ENCODE measurements at regions not wholly inside any gene's neighbourhood (a gene's known extent, or its start where the extent isn't known, plus 50 kb on each side); places are given as distances from the start of the nearest gene placed in this dataset.

DNA sequence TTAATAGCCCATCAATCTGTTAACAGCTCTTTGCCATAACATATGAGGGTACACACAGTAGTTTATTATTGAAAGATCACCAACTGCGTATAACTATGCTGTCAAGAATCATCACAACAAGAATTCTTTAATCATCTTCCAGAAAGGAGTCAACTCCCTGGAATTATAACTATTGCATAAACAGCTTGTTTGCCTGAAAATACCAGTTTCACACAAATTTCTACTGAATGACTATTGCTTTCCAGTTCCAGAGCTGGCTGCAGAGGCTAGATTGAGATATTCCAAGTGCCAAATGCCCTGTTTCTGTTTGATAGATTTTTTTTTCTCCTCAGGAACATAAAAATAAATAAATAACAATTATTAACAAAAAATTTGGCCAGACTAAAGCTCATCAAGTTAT lies 444.7 kb downstream of the TLE1 start (continued):
- TF ChIP-seq, protein P1, sequence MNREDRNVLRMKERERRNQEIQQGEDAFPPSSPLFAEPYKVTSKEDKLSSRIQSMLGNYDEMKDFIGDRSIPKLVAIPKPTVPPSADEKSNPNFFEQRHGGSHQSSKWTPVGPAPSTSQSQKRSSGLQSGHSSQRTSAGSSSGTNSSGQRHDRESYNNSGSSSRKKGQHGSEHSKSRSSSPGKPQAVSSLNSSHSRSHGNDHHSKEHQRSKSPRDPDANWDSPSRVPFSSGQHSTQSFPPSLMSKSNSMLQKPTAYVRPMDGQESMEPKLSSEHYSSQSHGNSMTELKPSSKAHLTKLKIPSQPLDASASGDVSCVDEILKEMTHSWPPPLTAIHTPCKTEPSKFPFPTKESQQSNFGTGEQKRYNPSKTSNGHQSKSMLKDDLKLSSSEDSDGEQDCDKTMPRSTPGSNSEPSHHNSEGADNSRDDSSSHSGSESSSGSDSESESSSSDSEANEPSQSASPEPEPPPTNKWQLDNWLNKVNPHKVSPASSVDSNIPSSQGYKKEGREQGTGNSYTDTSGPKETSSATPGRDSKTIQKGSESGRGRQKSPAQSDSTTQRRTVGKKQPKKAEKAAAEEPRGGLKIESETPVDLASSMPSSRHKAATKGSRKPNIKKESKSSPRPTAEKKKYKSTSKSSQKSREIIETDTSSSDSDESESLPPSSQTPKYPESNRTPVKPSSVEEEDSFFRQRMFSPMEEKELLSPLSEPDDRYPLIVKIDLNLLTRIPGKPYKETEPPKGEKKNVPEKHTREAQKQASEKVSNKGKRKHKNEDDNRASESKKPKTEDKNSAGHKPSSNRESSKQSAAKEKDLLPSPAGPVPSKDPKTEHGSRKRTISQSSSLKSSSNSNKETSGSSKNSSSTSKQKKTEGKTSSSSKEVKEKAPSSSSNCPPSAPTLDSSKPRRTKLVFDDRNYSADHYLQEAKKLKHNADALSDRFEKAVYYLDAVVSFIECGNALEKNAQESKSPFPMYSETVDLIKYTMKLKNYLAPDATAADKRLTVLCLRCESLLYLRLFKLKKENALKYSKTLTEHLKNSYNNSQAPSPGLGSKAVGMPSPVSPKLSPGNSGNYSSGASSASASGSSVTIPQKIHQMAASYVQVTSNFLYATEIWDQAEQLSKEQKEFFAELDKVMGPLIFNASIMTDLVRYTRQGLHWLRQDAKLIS (CRISPR knock-in tag; IDR thresholded peaks at IDR 0.05) = no peak
- TF ChIP-seq, protein P2, sequence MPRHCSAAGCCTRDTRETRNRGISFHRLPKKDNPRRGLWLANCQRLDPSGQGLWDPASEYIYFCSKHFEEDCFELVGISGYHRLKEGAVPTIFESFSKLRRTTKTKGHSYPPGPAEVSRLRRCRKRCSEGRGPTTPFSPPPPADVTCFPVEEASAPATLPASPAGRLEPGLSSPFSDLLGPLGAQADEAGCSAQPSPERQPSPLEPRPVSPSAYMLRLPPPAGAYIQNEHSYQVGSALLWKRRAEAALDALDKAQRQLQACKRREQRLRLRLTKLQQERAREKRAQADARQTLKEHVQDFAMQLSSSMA (CRISPR knock-in tag; IDR thresholded peaks at IDR 0.05) = no peak
- TF ChIP-seq PRMT5 (CRISPR knock-in tag; IDR thresholded peaks at IDR 0.05) = no peak
- TF ChIP-seq, protein P3, sequence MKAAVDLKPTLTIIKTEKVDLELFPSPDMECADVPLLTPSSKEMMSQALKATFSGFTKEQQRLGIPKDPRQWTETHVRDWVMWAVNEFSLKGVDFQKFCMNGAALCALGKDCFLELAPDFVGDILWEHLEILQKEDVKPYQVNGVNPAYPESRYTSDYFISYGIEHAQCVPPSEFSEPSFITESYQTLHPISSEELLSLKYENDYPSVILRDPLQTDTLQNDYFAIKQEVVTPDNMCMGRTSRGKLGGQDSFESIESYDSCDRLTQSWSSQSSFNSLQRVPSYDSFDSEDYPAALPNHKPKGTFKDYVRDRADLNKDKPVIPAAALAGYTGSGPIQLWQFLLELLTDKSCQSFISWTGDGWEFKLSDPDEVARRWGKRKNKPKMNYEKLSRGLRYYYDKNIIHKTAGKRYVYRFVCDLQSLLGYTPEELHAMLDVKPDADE (conservative IDR thresholded peaks at IDR 0.05; ENCODE audit: control insufficient read depth, low read depth, low read length) = no peak
- TF ChIP-seq CREM (IDR thresholded peaks at IDR 0.05; ENCODE audit: low read depth) = no peak
- TF ChIP-seq ARHGAP35 (IDR thresholded peaks at IDR 0.05; ENCODE audit: partially characterized antibody) = no peak
